Endodermal cell (in vitro differentiated cells): ENCODE measurements at regions not wholly inside any gene's neighbourhood (a gene's known extent, or its start where the extent isn't known, plus 50 kb on each side); places are given as distances from the start of the nearest gene placed in this dataset.

Experiments used
- DNase-seq: peaks from one replicate; pipeline ENCODE4 v3.0.0-alpha.2; 2017
- H3K27ac ChIP-seq: 2 replicates; pipeline ENCODE4 v1.5.1; 2013; ENCODE audit warnings: mild to moderate bottlenecking, low read depth, low read length, moderate library complexity
- H3K27me3 ChIP-seq: 2 replicates; pipeline ENCODE4 v1.6.1; 2013; ENCODE audit warnings: mild to moderate bottlenecking, low read length, moderate library complexity; ENCODE audit not compliant: insufficient read depth, control insufficient read depth, poor library complexity, severe bottlenecking
- H3K36me3 ChIP-seq: 2 replicates; pipeline ENCODE4 v1.7.0; 2013; ENCODE audit warnings: mild to moderate bottlenecking, low read length, moderate library complexity; ENCODE audit not compliant: control insufficient read depth, insufficient read depth
- H3K4me1 ChIP-seq: one replicate; pipeline ENCODE4 v1.7.0; 2013; ENCODE audit warnings: low read length; ENCODE audit not compliant: control insufficient read depth, insufficient read depth
- H3K4me3 ChIP-seq: 2 replicates; pipeline ENCODE4 v1.5.1; 2013; ENCODE audit warnings: mild to moderate bottlenecking, low read length, moderate library complexity
- H3K9ac ChIP-seq: 2 replicates; pipeline ENCODE4 v1.6.1; 2013; ENCODE audit warnings: mild to moderate bottlenecking, low read length, moderate library complexity; ENCODE audit not compliant: poor library complexity, severe bottlenecking; ENCODE audit errors: extremely low read depth
- H3K9me3 ChIP-seq: 2 replicates; pipeline ENCODE4 v1.6.1; 2013; ENCODE audit warnings: mild to moderate bottlenecking, low read length, moderate library complexity; ENCODE audit not compliant: control insufficient read depth
- H3K27ac Mint-ChIP-seq: 2 replicates; pipeline ENCODE4 v1.8.0; 2020; ENCODE audit warnings: mixed read lengths
- H3K27me3 Mint-ChIP-seq: 2 replicates; pipeline ENCODE4 v1.8.0; 2021; ENCODE audit warnings: mild to moderate bottlenecking, mixed read lengths; ENCODE audit not compliant: insufficient read depth
- H3K36me3 Mint-ChIP-seq: 2 replicates; pipeline ENCODE4 v1.8.0; 2020; ENCODE audit warnings: low read depth, mixed read lengths
- H3K4me1 Mint-ChIP-seq: 2 replicates; pipeline ENCODE4 v1.8.0; 2020; ENCODE audit warnings: mixed read lengths
- H3K4me3 Mint-ChIP-seq: 2 replicates; pipeline ENCODE4 v1.8.0; 2020; ENCODE audit warnings: mild to moderate bottlenecking, moderate library complexity, mixed read lengths
- H3K9me3 Mint-ChIP-seq: 2 replicates; pipeline ENCODE4 v1.8.0; 2020; ENCODE audit warnings: mild to moderate bottlenecking, mixed read lengths
- CTCF ChIP-seq: fragments of 200-600 bp; sonication (generic); conservative IDR thresholded peaks from 2 replicates; pipeline ENCODE4 v1.5.0; 2021; ENCODE audit warnings: antibody characterized with exemption, mild to moderate bottlenecking
- WGBS, 2 experiments: methylation state at CpG; one replicate each; pipeline versions ENCODE4 v1.1.5 to v1.1.7; 2013; ENCODE audit warnings: missing lambda C conversion rate in 2 of 2, mixed read lengths in 1 of 2; ENCODE audit not compliant: insufficient coverage in 1 of 2, insufficient read length in 1 of 2; 5-methylcytosine and 5-hydroxymethylcytosine counted together

- no peak for DNase-seq
- Histone ChIP-seq H3K4me3 (no peak overlapping the region), H3K9ac (no peak overlapping the region), H3K27ac (no peak overlapping the region), H3K27me3 (peaks cover 13% of the 10 kb centered on the region), H3K4me1 (peaks cover 5% of the 10 kb centered on the region), H3K9me3 (no peaks in the 10 kb centered on the region), H3K36me3 (no peaks in the 10 kb centered on the region)
- TF ChIP-seq CTCF: no peak
- Mint-ChIP-seq H3K27ac (no peak overlapping the region), H3K4me1 (peaks cover 12% of the 10 kb centered on the region), H3K4me3 (no peak overlapping the region), H3K36me3 (no peaks in the 10 kb centered on the region), H3K9me3 (no peaks in the 10 kb centered on the region), H3K27me3 (peaks cover 35% of the 10 kb centered on the region)
- 87 to 89% methylated on average over 3 to 4 of the region's 4 CpGs for WGBS, 2 experiments
These were observed 1080.1 kb upstream of the RBFOX1 start for GRCh38 chr16:6252541-6252940.

- no peak for DNase-seq
- WGBS, 2 experiments: 76 to 80% methylated on average over 1 to 3 of the region's 3 CpGs
- Mint-ChIP-seq H3K27me3 (peaks cover 51% of the 10 kb centered on the region), H3K9me3 (no peaks in the 10 kb centered on the region), H3K4me3 (no peak overlapping the region), H3K4me1 (peaks cover 12% of the 10 kb centered on the region), H3K36me3 (no peaks in the 10 kb centered on the region), H3K27ac (no peak overlapping the region)
- no peak for TF ChIP-seq CTCF
- Histone ChIP-seq H3K9me3 (no peaks in the 10 kb centered on the region), H3K27ac (no peak overlapping the region), H3K36me3 (no peaks in the 10 kb centered on the region), H3K4me1 (peaks cover 5% of the 10 kb centered on the region), H3K9ac (no peak overlapping the region), H3K4me3 (no peak overlapping the region), H3K27me3 (peaks cover 26% of the 10 kb centered on the region)
These were observed 1082.1 kb upstream of the RBFOX1 start for GRCh38 chr16:6250511-6250910.

- DNase-seq: peak; percentile 58
- Mint-ChIP-seq H3K4me1 (peaks cover 12% of the 10 kb centered on the region), H3K4me3 (no peak overlapping the region), H3K9me3 (no peaks in the 10 kb centered on the region), H3K27ac (no peak overlapping the region), H3K27me3 (peaks cover 51% of the 10 kb centered on the region), H3K36me3 (no peaks in the 10 kb centered on the region)
- H3K9ac ChIP-seq: no peak overlapping the region
- H3K36me3 ChIP-seq: no peaks in the 10 kb centered on the region
- H3K27me3 ChIP-seq: peaks cover 33% of the 10 kb centered on the region
- H3K4me1 ChIP-seq: peaks cover 5% of the 10 kb centered on the region
- no peak for TF ChIP-seq CTCF
- WGBS, 2 experiments: 71 to 73% methylated on average over 2 to 3 of the region's 4 CpGs
- no peaks in the 10 kb centered on the region for H3K9me3 ChIP-seq
- no peak overlapping the region for H3K27ac ChIP-seq
- no peak overlapping the region for H3K4me3 ChIP-seq
These were observed 1082.8 kb upstream of the RBFOX1 start for GRCh38 chr16:6249863-6250262.
